Natural killer cell (primary cell): ENCODE measurements at regions not wholly inside any gene's neighbourhood (a gene's known extent, or its start where the extent isn't known, plus 50 kb on each side); places are given as distances from the start of the nearest gene placed in this dataset.

Source experiments
- ATAC-seq, 3 donors: fragments of 150-1000 bp in 2 of 3; fragments of 200-7000 bp in 1 of 3; cut with Tn5 transposase; 1 replicate in 1 of 3; 2 replicates in 2 of 3; pipeline ENCODE4 v1.10.0; 2021; ENCODE audit warnings: mild to moderate bottlenecking in 2 of 3, moderate library complexity in 2 of 3
- DNase-seq, 2 donors: peaks; one replicate each; pipeline versions ENCODE4 v3.0.0 to v3.0.0-alpha.2; 2013 to 2021; ENCODE audit warnings: mixed read lengths in 1 of 2
- H3K27ac ChIP-seq: one replicate; pipeline ENCODE4 v1.5.1; 2013; ENCODE audit warnings: mild to moderate bottlenecking, low read length
- H3K27me3 ChIP-seq: one replicate; pipeline ENCODE4 v1.6.1; 2013; ENCODE audit warnings: low read length; ENCODE audit not compliant: control insufficient read depth, insufficient read depth
- H3K36me3 ChIP-seq: one replicate; pipeline ENCODE4 v1.6.1; 2013; ENCODE audit warnings: low read length; ENCODE audit not compliant: control insufficient read depth, insufficient read depth
- H3K4me1 ChIP-seq: one replicate; pipeline ENCODE4 v1.6.1; 2013; ENCODE audit warnings: low read length; ENCODE audit not compliant: control insufficient read depth, insufficient read depth
- H3K4me3 ChIP-seq: one replicate; pipeline ENCODE4 v1.5.1; 2013; ENCODE audit warnings: low read length
- H3K9me3 ChIP-seq: one replicate; pipeline ENCODE4 v1.6.1; 2013; ENCODE audit warnings: low read length; ENCODE audit not compliant: control insufficient read depth, insufficient read depth
- H3K27ac Mint-ChIP-seq, 2 donors: one replicate each; pipeline ENCODE4 v1.8.0; 2022; ENCODE audit warnings: mild to moderate bottlenecking in 2 of 2, mixed read lengths in 2 of 2, moderate library complexity in 1 of 2
- H3K27me3 Mint-ChIP-seq, 2 donors: one replicate each; pipeline ENCODE4 v1.8.0; 2022; ENCODE audit warnings: low read depth in 2 of 2, mixed read lengths in 2 of 2
- H3K36me3 Mint-ChIP-seq: one replicate; pipeline ENCODE4 v1.8.0; 2022; ENCODE audit warnings: mixed read lengths
- H3K4me1 Mint-ChIP-seq, 2 donors: one replicate each; pipeline ENCODE4 v1.8.0; 2022; ENCODE audit warnings: mixed read lengths in 2 of 2
- H3K4me3 Mint-ChIP-seq: one replicate; pipeline ENCODE4 v1.8.0; 2022; ENCODE audit warnings: mild to moderate bottlenecking, moderate library complexity, mixed read lengths
- H3K9me3 Mint-ChIP-seq, 2 donors: one replicate each; pipeline ENCODE4 v1.8.0; 2022; ENCODE audit warnings: mixed read lengths in 2 of 2
- CTCF ChIP-seq: fragments of 200-600 bp; IDR thresholded peaks from one replicate; pipeline ENCODE4 v1.8.0; 2022; ENCODE audit warnings: antibody characterized with exemption
- WGBS: methylation state at CpG from one replicate; pipeline ENCODE4 v1.1.7; 2013; ENCODE audit warnings: missing lambda C conversion rate; ENCODE audit not compliant: insufficient coverage; 5-methylcytosine and 5-hydroxymethylcytosine counted together
- intact Hi-C: fragments of 100-400 bp; cut with micrococcal nuclease; formaldehyde crosslinking; loops from one replicate; pipeline ENCODE4 v1.14.2; 2022

- intact Hi-C loops: no loop called here
Observed at GRCh38 chr14:49058511-49058910, 527.7 kb downstream of the RPS29 start.

GRCh38 chr14:49057838-49058510 lies 528.2 kb downstream of the RPS29 start:
- no peak for ATAC-seq
- no peak overlapping the region for H3K27ac Mint-ChIP-seq
- no peaks in the 10 kb centered on the region for H3K27me3 Mint-ChIP-seq
- WGBS: no CpG with 5 or more reads among the region's 1 CpG
- Histone ChIP-seq H3K4me3 (no peak overlapping the region), H3K27ac (no peak overlapping the region), H3K9me3 (no peaks in the 10 kb centered on the region), H3K4me1 (no peaks in the 10 kb centered on the region), H3K36me3 (no peaks in the 10 kb centered on the region), H3K27me3 (no peaks in the 10 kb centered on the region)
- TF ChIP-seq CTCF: no peak
- no peaks in the 10 kb centered on the region for H3K36me3 Mint-ChIP-seq
- H3K9me3 Mint-ChIP-seq: peaks cover 1 to 5% of the 10 kb centered on the region in 2 donors
- intact Hi-C loops: no loop called here
- DNase-seq: no peak
- H3K4me1 Mint-ChIP-seq: no peaks in the 10 kb centered on the region
- no peak overlapping the region for H3K4me3 Mint-ChIP-seq

More at GRCh38 chr14:49058511-49058910, 527.7 kb downstream of the RPS29 start:
- no peak for TF ChIP-seq CTCF
- DNase-seq: no peak
- WGBS: no CpG with 5 or more reads among the region's 1 CpG
- H3K4me3 ChIP-seq: no peak overlapping the region
- no peaks in the 10 kb centered on the region for H3K36me3 Mint-ChIP-seq
- H3K27me3 Mint-ChIP-seq: no peaks in the 10 kb centered on the region
- no peaks in the 10 kb centered on the region for H3K27me3 ChIP-seq
- no peak overlapping the region for H3K27ac ChIP-seq
- H3K27ac Mint-ChIP-seq: no peak overlapping the region
- no peaks in the 10 kb centered on the region for H3K36me3 ChIP-seq
- no peaks in the 10 kb centered on the region for H3K9me3 ChIP-seq
- H3K4me1 Mint-ChIP-seq: no peaks in the 10 kb centered on the region
- H3K4me3 Mint-ChIP-seq: no peak overlapping the region
- ATAC-seq: no peak
- peaks cover 2 to 9% of the 10 kb centered on the region in 2 donors for H3K9me3 Mint-ChIP-seq
- no peaks in the 10 kb centered on the region for H3K4me1 ChIP-seq

- H3K4me3 Mint-ChIP-seq: no peak overlapping the region
- intact Hi-C loops: no loop called here
- WGBS: no CpG with 5 or more reads among the region's 1 CpG
Observed at GRCh38 chr14:49056021-49056420, 530.2 kb downstream of the RPS29 start.

More at GRCh38 chr14:49056021-49056420, 530.2 kb downstream of the RPS29 start:
- no peak for DNase-seq
- no peaks in the 10 kb centered on the region for H3K27me3 ChIP-seq
- Mint-ChIP-seq H3K27ac (no peak overlapping the region), H3K4me1 (no peaks in the 10 kb centered on the region), H3K9me3 (peaks cover 0 to 3% of the 10 kb centered on the region in 2 donors), H3K27me3 (no peaks in the 10 kb centered on the region), H3K36me3 (no peaks in the 10 kb centered on the region)
- H3K27ac ChIP-seq: no peak overlapping the region
- H3K4me3 ChIP-seq: no peak overlapping the region
- no peaks in the 10 kb centered on the region for H3K9me3 ChIP-seq
- no peak for ATAC-seq
- no peaks in the 10 kb centered on the region for H3K36me3 ChIP-seq
- no peak for TF ChIP-seq CTCF
- no peaks in the 10 kb centered on the region for H3K4me1 ChIP-seq
